Neural progenitor cell (in vitro differentiated cells): ENCODE measurements at regions not wholly inside any gene's neighbourhood (a gene's known extent, or its start where the extent isn't known, plus 50 kb on each side); places are given as distances from the start of the nearest gene placed in this dataset.
"Not testable (repeated sequence)": the region's sequence is repeated elsewhere in the genome, so short reads cannot be mapped to it uniquely, and the experiment has no call there.

Experiments
- DNase-seq: peaks from one replicate; pipeline ENCODE4 v3.0.0-alpha.2; 2016; ENCODE audit warnings: low spot score
- H2AFZ ChIP-seq: fragments of 200-600 bp; sonication (generic); replicated peaks from 2 replicates; pipeline ENCODE4 v1.6.1; 2016; ENCODE audit warnings: antibody characterized with exemption
- H3F3A ChIP-seq: fragments of 200-600 bp; sonication (generic); 2 replicates; pipeline ENCODE4 v1.6.1; 2016; ENCODE audit warnings: antibody characterized with exemption, low read depth
- H3K27ac ChIP-seq: fragments of 200-600 bp; sonication (generic); 2 replicates; pipeline ENCODE4 v1.5.1; 2016; ENCODE audit warnings: mild to moderate bottlenecking
- H3K27me3 ChIP-seq: fragments of 200-600 bp; sonication (generic); 2 replicates; pipeline ENCODE4 v1.6.1; 2016; ENCODE audit warnings: mild to moderate bottlenecking, moderate library complexity
- H3K36me3 ChIP-seq: fragments of 200-600 bp; sonication (generic); 2 replicates; pipeline ENCODE4 v1.5.1; 2016
- H3K4me1 ChIP-seq: fragments of 200-600 bp; sonication (generic); 2 replicates; pipeline ENCODE4 v1.6.1; 2016; ENCODE audit warnings: mixed run types
- H3K4me2 ChIP-seq: fragments of 200-600 bp; sonication (generic); 2 replicates; pipeline ENCODE4 v1.6.1; 2016
- H3K4me3 ChIP-seq: fragments of 200-600 bp; sonication (generic); 2 replicates; pipeline ENCODE4 v1.5.1; 2016
- H3K79me2 ChIP-seq: fragments of 200-600 bp; sonication (generic); 2 replicates; pipeline ENCODE4 v1.6.1; 2016; ENCODE audit warnings: low read depth
- H3K9ac ChIP-seq: fragments of 200-600 bp; sonication (generic); 2 replicates; pipeline ENCODE4 v1.6.1; 2016
- H3K9me3 ChIP-seq: fragments of 200-600 bp; sonication (generic); 2 replicates; pipeline ENCODE4 v1.5.1; 2016; ENCODE audit warnings: low read depth
- H4K20me1 ChIP-seq: fragments of 200-600 bp; sonication (generic); 2 replicates; pipeline ENCODE4 v1.6.1; 2016; ENCODE audit warnings: low read depth
- H3K27ac Mint-ChIP-seq: 3 replicates; pipeline ENCODE4 v1.8.0; 2021; ENCODE audit warnings: mixed read lengths
- H3K27me3 Mint-ChIP-seq: 2 replicates; pipeline ENCODE4 v1.8.0; 2022; ENCODE audit warnings: low read depth, mild to moderate bottlenecking, inconsistent platforms, moderate library complexity, mixed read lengths; ENCODE audit not compliant: insufficient read depth
- H3K36me3 Mint-ChIP-seq: 3 replicates; pipeline ENCODE4 v1.8.0; 2021; ENCODE audit warnings: mixed read lengths
- H3K4me1 Mint-ChIP-seq: 3 replicates; pipeline ENCODE4 v1.8.0; 2021; ENCODE audit warnings: mixed read lengths
- H3K4me3 Mint-ChIP-seq: 3 replicates; pipeline ENCODE4 v1.8.0; 2021; ENCODE audit warnings: mild to moderate bottlenecking, moderate library complexity, mixed read lengths
- H3K9me3 Mint-ChIP-seq: 3 replicates; pipeline ENCODE4 v1.8.0; 2020; ENCODE audit warnings: mixed read lengths
- CTCF ChIP-seq: fragments of 200-600 bp; sonication (generic); IDR thresholded peaks from 2 replicates; pipeline ENCODE4 v1.5.1; 2017; ENCODE audit warnings: antibody characterized with exemption, mild to moderate bottlenecking
- EZH2 ChIP-seq: fragments of 200-600 bp; sonication (generic); IDR thresholded peaks from 2 replicates; pipeline ENCODE4 v1.6.1; 2017; ENCODE audit warnings: antibody characterized with exemption, mild to moderate bottlenecking, moderate library complexity
- EZH2phosphoT487 ChIP-seq: fragments of 200-600 bp; sonication (generic); IDR thresholded peaks from 2 replicates; pipeline ENCODE4 v1.6.1; 2017; ENCODE audit warnings: antibody characterized with exemption

GRCh38 chr9:85167146-85167545, 497.6 kb downstream of the NTRK2 start:
- H3K27me3 Mint-ChIP-seq = peaks cover 5% of the 10 kb centered on the region
- H3K4me1 ChIP-seq = no peaks in the 10 kb centered on the region
- H3K9me3 ChIP-seq = no peaks in the 10 kb centered on the region
- H4K20me1 ChIP-seq = no peaks in the 10 kb centered on the region
- no peak overlapping the region for H2AFZ ChIP-seq
- no peak overlapping the region for H3K27ac Mint-ChIP-seq
- no peak overlapping the region for H3K27ac ChIP-seq
- H3K4me3 Mint-ChIP-seq = no peak overlapping the region
- H3K9me3 Mint-ChIP-seq = peaks cover 18% of the 10 kb centered on the region
- no peak overlapping the region for H3K4me3 ChIP-seq
- H3F3A ChIP-seq = no peaks in the 10 kb centered on the region
- no peaks in the 10 kb centered on the region for H3K4me1 Mint-ChIP-seq
- H3K27me3 ChIP-seq = no peaks in the 10 kb centered on the region
- no peaks in the 10 kb centered on the region for H3K79me2 ChIP-seq
- H3K9ac ChIP-seq = no peak overlapping the region
- no peak for DNase-seq
- H3K4me2 ChIP-seq = no peak overlapping the region
- H3K36me3 ChIP-seq = no peaks in the 10 kb centered on the region
- TF ChIP-seq CTCF (no peak), EZH2phosphoT487 (no peak), EZH2 (no peak)
- H3K36me3 Mint-ChIP-seq = peaks cover 2% of the 10 kb centered on the region

GRCh38 chr9:85163825-85164224, 494.3 kb downstream of the NTRK2 start:
- Histone ChIP-seq H3K4me3 (no peak overlapping the region), H3K27me3 (no peaks in the 10 kb centered on the region), H3K9me3 (no peaks in the 10 kb centered on the region), H3K79me2 (no peaks in the 10 kb centered on the region), H3K27ac (no peak overlapping the region), H3K9ac (no peak overlapping the region), H2AFZ (no peak overlapping the region), H3K4me2 (no peak overlapping the region), H3F3A (no peaks in the 10 kb centered on the region), H3K36me3 (no peaks in the 10 kb centered on the region), H3K4me1 (no peaks in the 10 kb centered on the region), H4K20me1 (no peaks in the 10 kb centered on the region)
- no peaks in the 10 kb centered on the region for H3K4me1 Mint-ChIP-seq
- no peak overlapping the region for H3K27ac Mint-ChIP-seq
- DNase-seq = no peak
- no peak overlapping the region for H3K4me3 Mint-ChIP-seq
- H3K27me3 Mint-ChIP-seq = no peaks in the 10 kb centered on the region
- no peaks in the 10 kb centered on the region for H3K36me3 Mint-ChIP-seq
- peaks cover 18% of the 10 kb centered on the region for H3K9me3 Mint-ChIP-seq
- TF ChIP-seq EZH2 = no peak
- TF ChIP-seq EZH2phosphoT487 = no peak
- TF ChIP-seq CTCF = no peak

DNA sequence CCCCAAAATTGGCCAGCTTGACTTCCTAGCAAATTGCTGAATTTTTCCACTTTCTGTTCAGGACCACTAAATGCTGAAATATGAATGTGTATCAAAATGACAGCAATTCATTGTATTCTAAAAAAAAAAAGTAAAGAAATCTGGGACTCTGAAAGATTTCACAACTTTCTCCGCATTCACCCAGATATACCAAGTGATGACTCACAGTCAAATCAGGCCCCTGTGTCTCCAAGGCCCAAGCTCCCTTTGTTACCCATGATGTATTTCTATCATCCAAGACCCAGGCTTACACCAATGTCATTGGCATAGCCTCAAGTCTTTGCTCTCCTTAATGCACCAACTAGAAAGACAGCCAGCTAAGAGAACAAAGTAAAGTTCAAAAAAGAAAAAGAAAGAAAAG, 493.9 kb downstream of the NTRK2 start:
- Histone ChIP-seq H3K4me2 (no peak overlapping the region), H3F3A (no peaks in the 10 kb centered on the region), H2AFZ (no peak overlapping the region), H3K36me3 (no peaks in the 10 kb centered on the region), H3K79me2 (no peaks in the 10 kb centered on the region), H3K27me3 (no peaks in the 10 kb centered on the region), H3K4me3 (no peak overlapping the region), H3K27ac (no peak overlapping the region), H3K9me3 (no peaks in the 10 kb centered on the region), H3K4me1 (peaks cover 2% of the 10 kb centered on the region), H4K20me1 (no peaks in the 10 kb centered on the region), H3K9ac (no peak overlapping the region)
- Mint-ChIP-seq H3K4me3 (no peak overlapping the region), H3K27me3 (no peaks in the 10 kb centered on the region), H3K4me1 (no peaks in the 10 kb centered on the region), H3K27ac (no peak overlapping the region), H3K36me3 (no peaks in the 10 kb centered on the region), H3K9me3 (peaks cover 18% of the 10 kb centered on the region)
- no peak for DNase-seq
- TF ChIP-seq CTCF (no peak), EZH2 (no peak), EZH2phosphoT487 (no peak)

- Mint-ChIP-seq H3K4me3 (no peak overlapping the region), H3K27ac (no peak overlapping the region), H3K36me3 (no peaks in the 10 kb centered on the region), H3K9me3 (peaks cover 18% of the 10 kb centered on the region), H3K4me1 (no peaks in the 10 kb centered on the region), H3K27me3 (no peaks in the 10 kb centered on the region)
- TF ChIP-seq EZH2phosphoT487 (no peak), EZH2 (no peak), CTCF (no peak)
- Histone ChIP-seq H4K20me1 (no peaks in the 10 kb centered on the region), H3K9ac (no peak overlapping the region), H3K27ac (no peak overlapping the region), H3K27me3 (no peaks in the 10 kb centered on the region), H3F3A (no peaks in the 10 kb centered on the region), H3K36me3 (no peaks in the 10 kb centered on the region), H3K79me2 (no peaks in the 10 kb centered on the region), H3K9me3 (no peaks in the 10 kb centered on the region), H3K4me1 (peaks cover 8% of the 10 kb centered on the region), H3K4me2 (no peak overlapping the region), H2AFZ (no peak overlapping the region), H3K4me3 (no peak overlapping the region)
- no peak for DNase-seq
These were observed 493.3 kb downstream of the NTRK2 start for GRCh38 chr9:85162822-85163221.

- not testable (repeated sequence) for H3K79me2 ChIP-seq, DNase-seq, H3K27me3 Mint-ChIP-seq, H3K9me3 ChIP-seq, H3K27ac ChIP-seq, H3K27ac Mint-ChIP-seq, H3K36me3 ChIP-seq, H3K27me3 ChIP-seq, H3K4me1 Mint-ChIP-seq, H2AFZ ChIP-seq, H3F3A ChIP-seq, H3K4me2 ChIP-seq, H3K4me3 Mint-ChIP-seq, H3K9ac ChIP-seq, H4K20me1 ChIP-seq, H3K4me3 ChIP-seq, H3K36me3 Mint-ChIP-seq
- peaks cover 22% of the 10 kb centered on the region for H3K4me1 ChIP-seq
- H3K9me3 Mint-ChIP-seq = peaks cover 18% of the 10 kb centered on the region
These were observed 491.4 kb downstream of the NTRK2 start for GRCh38 chr9:85160944-85161343.
